ENCODE measurements at regions not wholly inside any gene's neighbourhood (a gene's known extent, or its start where the extent isn't known, plus 50 kb on each side); places are given as distances from the start of the nearest gene placed in this dataset.
"Not testable (repeated sequence)": the region's sequence is repeated elsewhere in the genome, so short reads cannot be mapped to it uniquely, and the experiment has no call there.

- no peak for DNase-seq
Observed at GRCh38 chr6:15897063-15897876, 231.6 kb upstream of the MYLIP start.

GRCh38 chr6:15894973-15895725, 232.3 kb upstream of the DTNBP1 start:
- no peak for DNase-seq

GRCh38 chr6:15893556-15894253, 230.9 kb upstream of the DTNBP1 start:
- peak in 1 of 5 experiments; percentile 32 for DNase-seq

GRCh38 chr6:15892369-15892768, 229.5 kb upstream of the DTNBP1 start:
- no peak for DNase-seq

- DNase-seq, result no peak
Observed at GRCh38 chr6:15888798-15889772, 226.3 kb upstream of the DTNBP1 start.

- no peak for DNase-seq
Observed at GRCh38 chr6:15887491-15888461, 224.9 kb upstream of the DTNBP1 start.

GRCh38 chr6:15885624-15886023, 222.8 kb upstream of the DTNBP1 start:
- no peak for DNase-seq

- not testable (repeated sequence) for DNase-seq
Observed at GRCh38 chr6:15883593-15883992, 220.8 kb upstream of the DTNBP1 start.

- no peak for DNase-seq
Observed at GRCh38 chr6:15882915-15883314, 220.1 kb upstream of the DTNBP1 start.

- no peak for DNase-seq
Observed at GRCh38 chr6:15882345-15882744, 219.5 kb upstream of the DTNBP1 start.

GRCh38 chr6:15881150-15881549, 218.3 kb upstream of the DTNBP1 start:
- DNase-seq, result no peak

- no peak for DNase-seq
Observed at GRCh38 chr6:15880262-15880973, 217.6 kb upstream of the DTNBP1 start.

GRCh38 chr6:15879371-15880261, 216.8 kb upstream of the DTNBP1 start:
- DNase-seq, result peak in 3 of 5 experiments; percentile 10 to 88 (median 18)

- no peak for DNase-seq
Observed at GRCh38 chr6:15877231-15877630, 214.4 kb upstream of the DTNBP1 start.

GRCh38 chr6:15876406-15876805, 213.6 kb upstream of the DTNBP1 start:
- DNase-seq, result peak in 1 of 5 experiments; percentile 72

GRCh38 chr6:15875797-15876196, 213.0 kb upstream of the DTNBP1 start:
- DNase-seq, result no peak

- DNase-seq, result peak in 1 of 5 experiments; percentile 74
Observed at GRCh38 chr6:15874821-15875220, 212.0 kb upstream of the DTNBP1 start.

- DNase-seq, result no peak
Observed at GRCh38 chr6:15874326-15874725, 211.5 kb upstream of the DTNBP1 start.
